Keratinocyte (primary cell): ENCODE measurements at regions not wholly inside any gene's neighbourhood (a gene's known extent, or its start where the extent isn't known, plus 50 kb on each side); places are given as distances from the start of the nearest gene placed in this dataset.

Source experiments
- EZH2 ChIP-seq: IDR thresholded peaks from one replicate; pipeline ENCODE4 v1.6.1; 2012; ENCODE audit warnings: inconsistent platforms, mild to moderate bottlenecking, low read length, moderate library complexity
- TF ChIP-seq, protein P1 (sequence below), 3 experiments: IDR thresholded peaks in 1 of 3; conservative IDR thresholded peaks in 1 of 3; optimal IDR thresholded peaks in 1 of 3; 2 replicates in 2 of 3; 3 replicates in 1 of 3; pipeline versions ENCODE3 to v1.5.1; 2011; ENCODE audit warnings: low read length in 3 of 3, mild to moderate bottlenecking in 3 of 3, moderate library complexity in 2 of 3, control low read depth in 1 of 3, inconsistent platforms in 1 of 3; ENCODE audit not compliant: insufficient read depth in 2 of 3; ENCODE audit errors: extremely low read depth in 1 of 3

DNA sequence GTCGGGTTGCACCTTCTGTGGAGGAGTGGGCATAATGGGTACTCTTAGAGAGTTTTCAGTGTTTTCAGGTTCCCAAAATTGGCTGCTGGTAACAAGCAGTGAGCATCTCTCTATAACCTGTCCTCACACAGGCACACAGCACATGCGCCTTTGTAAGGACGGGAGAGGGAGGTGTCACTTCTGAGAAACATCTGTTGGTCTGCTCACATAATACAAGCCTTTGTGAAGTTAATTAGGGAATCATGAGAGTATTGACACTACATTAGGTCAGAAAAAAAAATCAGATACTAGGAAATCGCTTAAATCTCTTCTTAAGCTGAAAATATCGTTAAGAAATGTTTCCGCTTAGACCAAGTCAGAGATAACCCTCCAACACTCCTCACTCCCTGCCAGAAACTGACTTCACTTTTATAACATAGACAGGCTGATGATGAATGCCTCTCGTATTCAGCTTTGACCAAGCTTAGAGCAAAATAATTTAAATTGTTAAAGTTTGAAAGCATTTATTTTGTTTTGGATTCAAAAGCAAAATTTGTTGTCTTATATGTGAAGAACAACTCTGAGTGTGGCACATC, 769.7 kb downstream of the TNS3 start:
- TF ChIP-seq, protein P1, sequence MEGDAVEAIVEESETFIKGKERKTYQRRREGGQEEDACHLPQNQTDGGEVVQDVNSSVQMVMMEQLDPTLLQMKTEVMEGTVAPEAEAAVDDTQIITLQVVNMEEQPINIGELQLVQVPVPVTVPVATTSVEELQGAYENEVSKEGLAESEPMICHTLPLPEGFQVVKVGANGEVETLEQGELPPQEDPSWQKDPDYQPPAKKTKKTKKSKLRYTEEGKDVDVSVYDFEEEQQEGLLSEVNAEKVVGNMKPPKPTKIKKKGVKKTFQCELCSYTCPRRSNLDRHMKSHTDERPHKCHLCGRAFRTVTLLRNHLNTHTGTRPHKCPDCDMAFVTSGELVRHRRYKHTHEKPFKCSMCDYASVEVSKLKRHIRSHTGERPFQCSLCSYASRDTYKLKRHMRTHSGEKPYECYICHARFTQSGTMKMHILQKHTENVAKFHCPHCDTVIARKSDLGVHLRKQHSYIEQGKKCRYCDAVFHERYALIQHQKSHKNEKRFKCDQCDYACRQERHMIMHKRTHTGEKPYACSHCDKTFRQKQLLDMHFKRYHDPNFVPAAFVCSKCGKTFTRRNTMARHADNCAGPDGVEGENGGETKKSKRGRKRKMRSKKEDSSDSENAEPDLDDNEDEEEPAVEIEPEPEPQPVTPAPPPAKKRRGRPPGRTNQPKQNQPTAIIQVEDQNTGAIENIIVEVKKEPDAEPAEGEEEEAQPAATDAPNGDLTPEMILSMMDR (optimal IDR thresholded peaks at IDR 0.05 in 1 of 3, IDR thresholded peaks at IDR 0.05 in 1 of 3, conservative IDR thresholded peaks at IDR 0.05 in 1 of 3; ENCODE audit: extremely low read depth in 1 of 3, insufficient read depth in 2 of 3, low read length in 3 of 3): no peak
- TF ChIP-seq EZH2: no peak
